Right forelimb (tissue), 1 donor: ENCODE measurements at regions not wholly inside any gene's neighbourhood (a gene's known extent, or its start where the extent isn't known, plus 50 kb on each side); places are given as distances from the start of the nearest gene placed in this dataset.
"Not testable (repeated sequence)": the region's sequence is repeated elsewhere in the genome, so short reads cannot be mapped to it uniquely, and the experiment has no call there.

Experiments used
- DNase-seq: peaks from one replicate; pipeline ENCODE4 v3.0.0-alpha.2; 2018

- DNase-seq: no peak
Measured at GRCh38 chr9:90124961-90125360, 517.7 kb downstream of the DIRAS2 start.

DNA sequence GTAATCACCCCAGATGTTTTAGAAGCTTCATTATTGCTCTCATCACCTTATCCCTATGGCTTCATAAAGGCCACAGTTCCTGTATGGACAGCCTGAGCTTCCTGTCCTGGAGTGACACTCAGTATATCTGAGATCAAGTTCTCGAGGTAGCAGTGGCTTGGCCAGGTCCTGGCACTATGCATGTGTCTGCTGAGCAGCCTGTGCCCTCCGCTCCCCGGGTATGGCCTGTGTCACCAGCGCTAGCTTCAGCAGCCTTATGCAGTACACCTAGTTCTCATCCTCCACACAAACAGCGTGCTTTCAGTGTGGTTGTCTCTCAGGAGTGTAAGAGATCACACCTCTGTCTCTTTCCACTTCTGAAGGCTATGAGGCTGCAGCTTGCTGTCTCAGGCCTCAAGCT is 514.7 kb downstream of the DIRAS2 start:
- no peak for DNase-seq

- DNase-seq: no peak
Measured at GRCh38 chr9:90128587-90129190, 513.9 kb downstream of the DIRAS2 start.

DNA sequence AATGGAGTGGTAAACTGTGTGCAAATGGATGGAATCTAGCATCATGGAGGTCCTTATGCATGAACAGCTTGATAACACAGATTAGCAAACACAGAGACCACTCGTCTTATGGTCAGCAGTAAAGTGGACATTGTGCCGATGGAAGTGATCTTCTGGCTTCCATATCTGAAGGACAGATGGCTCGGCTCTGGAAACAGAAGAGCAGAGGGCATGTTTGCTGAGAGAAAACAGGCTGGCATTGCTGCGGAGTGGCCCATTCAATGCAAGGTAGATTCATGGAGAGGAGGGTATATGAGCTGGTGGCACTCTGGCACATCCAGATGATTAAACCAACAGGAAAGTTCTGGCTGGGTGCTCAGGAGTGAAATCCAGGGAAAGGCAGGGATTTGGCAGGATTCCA is 513.2 kb downstream of the DIRAS2 start:
- DNase-seq: no peak

DNA sequence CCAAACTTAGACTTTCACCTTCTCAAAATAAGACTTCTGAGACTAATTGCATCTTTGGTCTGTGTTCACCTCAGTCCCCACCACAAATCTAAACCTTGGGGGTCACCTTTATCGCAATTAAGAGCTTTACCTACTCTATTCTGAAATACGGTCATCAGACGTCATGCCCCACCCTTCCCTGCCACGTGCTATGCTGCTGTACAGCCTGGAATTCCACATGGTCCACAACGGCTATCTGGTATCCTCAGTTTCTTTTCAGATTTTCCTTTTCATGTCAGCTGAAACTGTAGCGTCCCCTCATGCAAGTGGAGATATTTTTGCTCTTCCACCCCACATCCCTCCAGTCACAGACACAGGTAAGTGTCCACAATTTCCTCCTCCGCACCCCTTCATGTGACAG is 511.1 kb downstream of the DIRAS2 start:
- DNase-seq: no peak

GRCh38 chr9:90132866-90133265 is 509.8 kb downstream of the DIRAS2 start:
- no peak for DNase-seq

DNA sequence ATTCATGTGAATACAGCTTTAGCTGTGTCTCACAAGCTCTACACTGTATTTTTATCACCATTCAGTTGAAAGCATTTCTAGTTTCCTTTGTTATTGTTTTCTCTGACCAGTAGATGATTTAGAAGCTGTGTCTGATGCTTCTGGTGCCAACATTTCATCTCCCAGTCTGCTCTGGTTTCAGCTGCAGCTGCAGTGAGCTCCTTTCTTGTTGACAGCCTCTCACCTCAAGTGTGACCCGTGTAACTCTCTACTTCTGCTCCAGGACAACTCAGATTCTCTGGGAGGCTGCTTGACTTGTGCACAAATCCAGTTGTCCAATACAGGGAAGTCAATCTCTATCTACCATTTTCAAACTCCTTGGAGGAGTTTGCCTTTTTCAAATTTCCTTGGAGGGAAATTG is 504.8 kb downstream of the DIRAS2 start:
- no peak for DNase-seq

- no peak for DNase-seq
Measured at GRCh38 chr9:90140131-90140818, 502.3 kb downstream of the DIRAS2 start.

GRCh38 chr9:90141723-90142122 is 500.9 kb downstream of the DIRAS2 start:
- DNase-seq: no peak

DNA sequence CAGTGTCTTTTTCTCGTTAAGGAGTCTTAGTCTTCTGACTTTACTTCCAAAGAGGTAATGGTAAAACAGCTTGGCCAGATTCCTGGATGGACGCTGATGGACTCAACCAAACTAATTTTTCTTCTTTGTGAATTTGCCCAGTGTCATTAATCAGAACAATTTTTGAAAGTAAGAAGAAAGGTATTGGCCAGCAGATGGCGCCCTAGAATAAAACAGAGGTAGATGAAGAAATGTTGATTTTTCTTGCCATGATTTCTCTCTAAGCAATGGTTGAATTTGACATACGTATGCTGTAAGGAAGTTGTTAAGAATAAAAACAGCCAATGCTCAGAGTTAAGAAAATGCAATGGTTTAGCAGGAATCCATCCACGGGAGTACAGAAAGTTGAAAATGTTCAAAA is 500.0 kb downstream of the DIRAS2 start:
- DNase-seq: no peak

DNA sequence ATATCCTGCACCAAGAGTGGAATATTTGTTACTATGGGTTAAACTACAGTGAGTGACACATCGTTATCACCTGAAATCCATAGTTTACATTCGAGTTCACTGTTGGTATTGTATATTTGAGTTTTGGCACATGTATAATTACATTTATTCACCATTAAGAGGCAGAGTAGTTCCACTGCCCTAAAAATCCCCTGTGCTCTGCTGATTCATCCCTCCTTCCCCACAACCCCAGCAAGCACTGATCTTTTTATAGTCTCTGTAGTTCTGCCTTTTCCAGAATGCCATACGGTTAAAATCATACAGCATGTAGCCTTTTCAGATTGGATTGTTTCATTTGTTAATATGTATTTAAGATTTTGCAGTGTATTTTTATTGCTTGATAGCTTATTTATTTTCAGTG is 495.2 kb downstream of the DIRAS2 start:
- DNase-seq: no peak

GRCh38 chr9:90156318-90156717 is 486.3 kb downstream of the DIRAS2 start:
- no peak for DNase-seq

GRCh38 chr9:90162326-90162725 is 480.3 kb downstream of the DIRAS2 start:
- DNase-seq: no peak

DNA sequence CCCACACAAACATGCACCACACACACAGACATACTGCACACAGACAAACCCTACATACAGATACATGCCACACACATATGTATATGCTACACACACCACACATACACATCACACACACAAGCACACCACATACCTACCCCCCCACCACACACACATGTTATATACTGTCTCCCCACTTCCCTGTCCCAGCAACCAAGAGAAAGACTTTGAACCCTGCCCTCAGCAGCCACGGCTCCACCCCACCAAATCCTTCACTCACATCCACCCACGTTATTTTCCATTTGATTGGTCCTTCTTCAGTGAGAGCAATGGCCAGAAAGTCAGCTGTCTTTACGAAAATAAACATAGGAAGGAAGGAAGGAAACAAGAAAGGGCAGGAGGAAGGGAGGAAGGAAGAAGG is 479.8 kb downstream of the DIRAS2 start:
- DNase-seq: no peak

DNA sequence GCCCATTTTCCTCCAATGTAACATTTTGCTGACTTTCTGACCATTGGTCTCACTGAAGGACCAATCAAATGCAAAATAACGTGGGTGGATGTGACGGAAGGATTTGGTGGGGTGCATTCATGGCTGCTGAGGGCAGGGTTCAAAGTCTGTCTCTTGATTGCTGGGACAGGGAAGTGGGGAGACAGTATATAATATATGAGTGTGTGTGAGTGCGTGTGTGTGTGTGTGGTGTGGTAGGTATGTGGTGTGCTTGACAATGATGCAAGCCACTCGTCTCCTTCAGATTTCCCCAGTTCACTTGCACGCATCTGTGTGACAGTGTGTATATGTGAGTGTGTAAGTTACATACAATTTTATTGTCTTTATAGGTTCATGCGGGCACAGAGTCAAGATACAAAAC is 477.3 kb downstream of the DIRAS2 start:
- no peak for DNase-seq

DNA sequence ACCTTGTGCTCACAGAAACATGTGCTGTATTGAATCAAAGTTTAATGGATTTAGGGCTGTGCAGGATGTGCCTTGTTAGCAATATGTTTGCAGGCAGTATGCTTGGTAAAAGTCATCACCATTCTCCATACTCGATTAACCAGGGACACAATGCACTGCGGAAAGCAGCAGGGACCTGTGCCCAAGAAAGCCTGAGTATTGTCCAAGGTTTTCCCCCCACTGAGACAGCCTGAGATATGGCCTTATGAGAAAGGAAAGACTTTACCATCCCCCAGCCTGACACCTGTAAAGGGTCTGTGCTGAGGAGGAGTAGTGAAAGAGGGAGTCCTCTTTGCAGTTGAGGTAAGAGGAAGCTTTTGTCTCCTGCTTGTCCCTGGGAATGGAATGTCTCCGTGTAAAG is 476.2 kb downstream of the DIRAS2 start:
- not testable (repeated sequence) for DNase-seq

- DNase-seq: no peak
Measured at GRCh38 chr9:90167914-90168313, 474.7 kb downstream of the DIRAS2 start.

GRCh38 chr9:90169490-90169889 is 473.1 kb downstream of the DIRAS2 start:
- no peak for DNase-seq

- not testable (repeated sequence) for DNase-seq
Measured at GRCh38 chr9:90173935-90174334, 468.7 kb downstream of the DIRAS2 start.

GRCh38 chr9:90174346-90174745 is 468.3 kb downstream of the DIRAS2 start:
- not testable (repeated sequence) for DNase-seq

GRCh38 chr9:90175257-90175656 is 467.4 kb downstream of the DIRAS2 start:
- DNase-seq: no peak

DNA sequence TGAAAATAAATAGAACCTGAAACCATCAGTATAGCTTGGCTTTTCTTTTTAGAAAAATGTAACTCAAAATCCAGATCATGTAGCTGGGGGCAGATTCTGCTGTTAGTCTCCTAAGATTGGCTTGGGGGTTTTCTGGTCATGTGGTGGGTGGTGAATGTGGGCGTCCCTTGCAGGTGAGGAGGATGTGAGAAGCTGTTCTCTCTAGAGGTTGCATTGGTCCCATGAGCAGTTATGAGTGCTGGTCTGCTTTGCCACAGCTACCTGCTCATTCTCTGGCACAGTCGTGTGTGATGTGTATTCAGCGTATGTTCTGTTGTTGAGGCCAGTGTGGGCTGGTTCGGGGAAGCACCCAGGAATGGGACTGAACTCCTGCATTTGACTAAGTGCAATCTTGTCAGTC is 466.8 kb downstream of the DIRAS2 start:
- DNase-seq: no peak

DNA sequence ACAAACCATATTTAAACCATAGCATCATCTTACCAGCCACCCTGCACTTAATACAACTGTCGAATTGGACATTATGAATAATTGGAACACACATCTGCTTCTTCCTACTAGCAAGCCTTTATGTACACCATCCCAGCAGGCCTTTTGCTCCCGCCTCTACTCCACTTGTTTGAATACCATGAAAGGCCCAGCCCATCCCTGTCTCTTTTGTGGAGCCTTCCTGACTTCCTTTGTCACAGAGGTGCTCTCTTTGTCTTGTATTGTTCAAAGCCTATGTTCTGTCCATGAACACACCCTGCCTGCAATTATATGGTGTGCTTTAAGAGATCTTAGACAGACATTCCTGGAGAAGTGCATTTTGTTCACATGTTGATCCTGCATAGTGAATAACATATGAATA is 465.7 kb downstream of the DIRAS2 start:
- no peak for DNase-seq

GRCh38 chr9:90180381-90180780 is 462.2 kb downstream of the DIRAS2 start:
- DNase-seq: no peak

- no peak for DNase-seq
Measured at GRCh38 chr9:90188656-90189055, 454.0 kb downstream of the DIRAS2 start.
